K562 (cell line): ENCODE measurements at regions not wholly inside any gene's neighbourhood (a gene's known extent, or its start where the extent isn't known, plus 50 kb on each side); places are given as distances from the start of the nearest gene placed in this dataset.

Experiments used
- ATAC-seq: fragments of 200-7000 bp; cut with Tn5 transposase; 3 replicates; pipeline ENCODE4 v1.9.1; 2020; ENCODE audit warnings: moderate library complexity
- BruUV-seq: library from RNA; stranded (reverse); fragments of 400-500 nt; replicated peaks from 2 replicates; lab custom pipeline; 2021; lab: Mats Ljungman, UMichigan
- CTCF ChIA-PET: fragments of 300-600 bp; formaldehyde crosslinking; extraction: SDS; loops from one replicate; lab custom pipeline; 2021; ENCODE audit warnings: low intra/inter-chr PET ratio; lab: Yijun Ruan, JAX
- POLR2A ChIA-PET: fragments of 300-600, 350-650 bp; sonication (Branson Sonifier 250); formaldehyde crosslinking; extraction: SDS; loops from one replicate; lab custom pipeline; 2021; ENCODE audit warnings: antibody characterized with exemption, inconsistent platforms; lab: Yijun Ruan, JAX
- DNase-seq, 4 experiments: peaks; one replicate each; pipeline versions ENCODE4 v3.0.0 to v3.0.0-alpha.2; 2011 to 2018; ENCODE audit warnings: low spot score in 3 of 4, mixed read lengths in 3 of 4; ENCODE audit errors: extremely low read depth in 1 of 4
- FAIRE-seq: peaks from 2 replicates; lab custom pipeline; 2011; peaks lifted over from hg19 to GRCh38; lab: Jason Lieb, UNC
- H2AFZ ChIP-seq: 2 replicates; pipeline ENCODE4 v1.6.0; 2011; ENCODE audit warnings: low read depth, low read length, control low read depth, inconsistent platforms
- H3K27ac ChIP-seq: fragments of 200-600 bp; 3 replicates; pipeline ENCODE4 v1.8.0; 2011; ENCODE audit warnings: low read depth, mild to moderate bottlenecking, control low read depth, inconsistent platforms, low read length, moderate library complexity, mixed read lengths; ENCODE audit errors: extremely low read depth
- H3K27me3 ChIP-seq, 2 experiments: fragments of 300-600 bp in 1 of 2; 2 replicates in 1 of 2; 3 replicates in 1 of 2; pipeline versions ENCODE4 v1.6.0 to v1.8.0; 2011; ENCODE audit warnings: inconsistent platforms in 2 of 2, low read length in 2 of 2, mild to moderate bottlenecking in 1 of 2, mixed read lengths in 1 of 2, moderate library complexity in 1 of 2; ENCODE audit not compliant: control insufficient read depth in 2 of 2, insufficient read depth in 2 of 2
- H3K36me3 ChIP-seq: fragments of 300-600 bp; 3 replicates; pipeline ENCODE4 v1.8.0; 2011; ENCODE audit warnings: mild to moderate bottlenecking, low read length, inconsistent platforms; ENCODE audit not compliant: control insufficient read depth, insufficient read depth
- H3K4me1 ChIP-seq, 2 experiments: fragments of 200-600 bp in 1 of 2; replicated peaks in 1 of 2; 2 replicates in 1 of 2; 3 replicates in 1 of 2; pipeline versions ENCODE4 v1.5.1 to v1.8.0; 2011; ENCODE audit warnings: inconsistent platforms in 2 of 2, low read length in 2 of 2, mild to moderate bottlenecking in 1 of 2, mixed read lengths in 1 of 2, moderate library complexity in 1 of 2; ENCODE audit not compliant: control insufficient read depth in 2 of 2, insufficient read depth in 2 of 2
- H3K4me2 ChIP-seq: 2 replicates; pipeline ENCODE4 v1.6.1; 2011; ENCODE audit warnings: low read length, control low read depth, inconsistent platforms, mixed read lengths; ENCODE audit not compliant: insufficient read depth
- H3K4me3 ChIP-seq: fragments of 200-600 bp; sonication (generic), shearing (Covaris generic); 2 replicates; pipeline ENCODE4 v1.5.1; 2016; ENCODE audit warnings: control low read depth, inconsistent platforms
- H3K79me2 ChIP-seq: fragments of 200-600 bp; 3 replicates; pipeline ENCODE4 v1.8.0; 2011; ENCODE audit warnings: low read length, inconsistent platforms; ENCODE audit not compliant: control insufficient read depth, insufficient read depth
- H3K9ac ChIP-seq, 2 experiments: 2 replicates each; pipeline versions ENCODE4 v1.6.0 to v1.6.1; 2011; ENCODE audit warnings: low read depth in 2 of 2, low read length in 2 of 2, control low read depth in 1 of 2, inconsistent platforms in 1 of 2, mild to moderate bottlenecking in 1 of 2, mixed read lengths in 1 of 2; ENCODE audit not compliant: insufficient read depth in 1 of 2
- H3K9me1 ChIP-seq: one replicate; pipeline ENCODE4 v1.6.0; 2011; ENCODE audit warnings: inconsistent platforms, mild to moderate bottlenecking, low read length, moderate library complexity; ENCODE audit not compliant: control insufficient read depth, insufficient read depth
- H3K9me3 ChIP-seq: replicated peaks from 2 replicates; pipeline ENCODE4 v1.5.1; 2011; ENCODE audit warnings: low read depth, low read length, inconsistent platforms; ENCODE audit not compliant: control insufficient read depth, insufficient read depth
- H4K20me1 ChIP-seq: replicated peaks from 2 replicates; pipeline ENCODE4 v1.6.1; 2011; ENCODE audit warnings: low read length, inconsistent platforms, mixed read lengths; ENCODE audit not compliant: control insufficient read depth, insufficient read depth
- CBX5 ChIP-seq: IDR thresholded peaks from 2 replicates; pipeline ENCODE4 v1.6.1; 2014; ENCODE audit warnings: low read depth, borderline replicate concordance
- CREB1 ChIP-seq, 2 experiments: sonication (generic) in 1 of 2; formaldehyde crosslinking in 1 of 2; IDR thresholded peaks; 2 replicates each; pipeline versions ENCODE4 v1.6.1 to v1.8.0; 2012 to 2022; ENCODE audit warnings: inconsistent platforms in 1 of 2, mild to moderate bottlenecking in 1 of 2, missing genetic modification reagents in 1 of 2, moderate library complexity in 1 of 2
- ELK1 ChIP-seq: sonication (generic); formaldehyde crosslinking; IDR thresholded peaks from 2 replicates; pipeline ENCODE4 v1.8.1; 2022; ENCODE audit warnings: missing genetic modification reagents
- ESRRA ChIP-seq: fragments of 450-650 bp; IDR thresholded peaks from 2 replicates; pipeline ENCODE4 v1.6.1; 2014; ENCODE audit warnings: low read depth, mild to moderate bottlenecking, moderate library complexity, borderline replicate concordance
- HCFC1 ChIP-seq: IDR thresholded peaks from 2 replicates; pipeline ENCODE4 v1.6.1; 2012; ENCODE audit warnings: low read depth, low read length, improper control_type of control experiment
- HEY1 ChIP-seq: fragments of 250-450 bp; sonication (Bioruptor Pico); IDR thresholded peaks from 2 replicates; pipeline ENCODE4 v1.5.0; 2020; ENCODE audit warnings: mild to moderate bottlenecking, moderate library complexity, borderline replicate concordance
- KAT7 ChIP-seq: sonication (generic); formaldehyde crosslinking; IDR thresholded peaks from 2 replicates; pipeline ENCODE4 v1.8.0; 2022; ENCODE audit warnings: missing genetic modification reagents, mild to moderate bottlenecking, borderline replicate concordance
- PHF20 ChIP-seq: fragments of 450-650 bp; IDR thresholded peaks from 2 replicates; pipeline ENCODE4 v1.6.1; 2018; ENCODE audit not compliant: partially characterized antibody
- PKNOX1 ChIP-seq: fragments of 450-650 bp; IDR thresholded peaks from 2 replicates; pipeline ENCODE4 v1.6.1; 2016
- PML ChIP-seq: IDR thresholded peaks from 2 replicates; pipeline ENCODE4 v1.6.1; 2012; ENCODE audit warnings: low read length, inconsistent platforms
- SNIP1 ChIP-seq: fragments of 450-650 bp; IDR thresholded peaks from 2 replicates; pipeline ENCODE4 v1.7.1; 2017; ENCODE audit warnings: low read depth, mild to moderate bottlenecking
- TAF15 ChIP-seq: fragments of 200-400 bp; formaldehyde crosslinking; IDR thresholded peaks from 2 replicates; pipeline ENCODE4 v1.6.1; 2017; ENCODE audit warnings: mild to moderate bottlenecking, low read depth, low read length, moderate library complexity
- TRIM24 ChIP-seq, 2 experiments: fragments of 450-650 bp; IDR thresholded peaks; 2 replicates each; pipeline ENCODE4 v1.6.1; 2016
- TRIM28 ChIP-seq: fragments of 450-650 bp; IDR thresholded peaks from 2 replicates; pipeline ENCODE4 v1.6.1; 2017
- ZBED1 ChIP-seq: IDR thresholded peaks from 2 replicates; pipeline ENCODE4 v1.6.1; 2014
- ZNF165 ChIP-seq: fragments of 250-450 bp; sonication (Bioruptor Pico); IDR thresholded peaks from 2 replicates; pipeline ENCODE4 v1.4.0; 2020; ENCODE audit warnings: borderline replicate concordance
- ZNF3 ChIP-seq: fragments of 250-450 bp; sonication (Bioruptor Pico); IDR thresholded peaks from 2 replicates; pipeline ENCODE4 v1.5.0; 2021; ENCODE audit warnings: mild to moderate bottlenecking, moderate library complexity
- ZNF609 ChIP-seq: sonication (generic); formaldehyde crosslinking; IDR thresholded peaks from 2 replicates; pipeline ENCODE4 v1.8.1; 2023; ENCODE audit warnings: missing genetic modification reagents, mild to moderate bottlenecking, borderline replicate concordance
- ZSCAN29 ChIP-seq: fragments of 450-650 bp; IDR thresholded peaks from 2 replicates; pipeline ENCODE4 v1.6.1; 2017
- ZZZ3 ChIP-seq: fragments of 450-650 bp; IDR thresholded peaks from 2 replicates; pipeline ENCODE4 v1.6.1; 2016; ENCODE audit warnings: antibody characterized with exemption, mild to moderate bottlenecking, moderate library complexity
- WGBS: fragments of 100-300 bp; shearing (Covaris generic); methylation state at CpG from one replicate; pipeline ENCODE4 v1.1.6; 2016; ENCODE audit warnings: low coverage, mixed read lengths; ENCODE audit not compliant: insufficient coverage; ENCODE audit errors: missing lambda C conversion rate; 5-methylcytosine and 5-hydroxymethylcytosine counted together
- in situ Hi-C: fragments of 300-500 bp; cut with MboI; formaldehyde crosslinking; loops from 4 replicates; pipeline ENCODE4 v1.15.0; 2018; ENCODE audit warnings: inconsistent platforms, mixed read lengths
- intact Hi-C: fragments of 100-400 bp; cut with micrococcal nuclease; formaldehyde crosslinking; loops from 2 replicates; pipeline ENCODE4 v1.14.2; 2022

GRCh38 chr20:4095639-4096038 lies 53.0 kb upstream of the SMOX start:
- in situ Hi-C loops (no loop called here), intact Hi-C loops (no loop called here)
- Histone ChIP-seq H3K9me1 (no peaks in the 10 kb centered on the region), H3K27ac (no peak overlapping the region), H3K9ac (no peak overlapping the region), H3K4me1 (peaks cover 7 to 16% of the 10 kb centered on the region in 2 experiments), H3K9me3 (no peaks in the 10 kb centered on the region), H2AFZ (no peak overlapping the region), H3K27me3 (no peaks in the 10 kb centered on the region), H4K20me1 (no peaks in the 10 kb centered on the region), H3K4me3 (no peak overlapping the region), H3K79me2 (no peaks in the 10 kb centered on the region), H3K4me2 (no peak overlapping the region), H3K36me3 (no peaks in the 10 kb centered on the region)
- BruUV-seq = no TSS peak
- FAIRE-seq = no peak
- no peak for ATAC-seq
- ChIA-PET CTCF (no interaction called here), POLR2A (no interaction called here)
- WGBS = 13% methylated on average over 2 of the region's 2 CpGs
- DNase-seq = no peak
- TF ChIP-seq ZSCAN29 (no peak), ZZZ3 (no peak), ELK1 (no peak), ZNF609 (CRISPR knock-in tag) (no peak), PHF20 (no peak), CREB1 (IDR thresholded peaks at IDR 0.05) (no peak), CREB1 (CRISPR knock-in tag; IDR thresholded peaks at IDR 0.05) (no peak), TRIM28 (peak; percentile 97), ZNF3 (CRISPR knock-in tag) (no peak), HCFC1 (no peak), CBX5 (0 out of 2 replicates have a peak, but pooled peaks have one; percentile 84), TRIM24 (IDR thresholded peaks at IDR 0.05) (peak; percentile 49 to 80; a peak in 3 of 4 replicates), PML (no peak), ZNF165 (CRISPR knock-in tag) (no peak), PKNOX1 (peak; percentile 6; the same call in 1 of the 2 replicates), TAF15 (no peak), SNIP1 (no peak), ESRRA (no peak), ZBED1 (no peak), HEY1 (CRISPR knock-in tag) (no peak), KAT7 (CRISPR knock-in tag) (no peak)
